ENCODE measurements at regions not wholly inside any gene's neighbourhood (a gene's known extent, or its start where the extent isn't known, plus 50 kb on each side); places are given as distances from the start of the nearest gene placed in this dataset.

DNA sequence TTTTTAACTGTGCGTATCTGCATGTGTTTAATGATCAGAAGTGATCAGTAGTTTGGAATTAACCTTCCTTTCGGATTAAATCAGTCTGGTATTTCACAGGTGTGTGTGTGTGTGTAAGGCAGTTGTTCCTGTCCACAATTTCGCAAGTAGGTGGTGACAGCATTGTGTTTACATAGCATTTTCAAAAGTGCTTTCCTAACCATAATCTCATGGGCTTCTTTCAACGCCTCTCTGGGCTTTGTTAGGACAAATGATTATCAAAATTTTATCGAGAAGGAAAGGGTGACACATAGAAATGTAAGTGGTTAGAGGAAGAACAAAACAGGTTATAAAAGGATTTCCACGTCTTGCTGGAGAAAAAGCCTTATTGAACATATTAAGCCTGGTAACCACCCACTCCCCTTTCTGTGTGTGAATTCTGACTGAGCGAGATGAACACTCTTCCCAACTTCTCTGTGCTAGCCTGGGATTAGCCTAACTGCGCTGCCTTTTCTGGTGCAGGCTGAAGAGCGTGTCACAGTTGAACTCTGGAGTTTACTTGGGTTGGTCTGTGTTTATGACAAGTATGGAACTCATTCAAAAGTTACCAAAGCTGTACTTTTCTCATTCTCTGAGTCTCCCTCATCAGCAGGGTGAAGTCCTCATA lies 292.3 kb upstream of the PITRM1 start:
- no peak for DNase-seq (ENCODE audit: low spot score)
- Histone ChIP-seq H3K4me3 (ENCODE audit: low read depth, low read length, poor library complexity, severe bottlenecking) (no peak overlapping the region), H3K4me1 (ENCODE audit: insufficient read depth, low read length, poor library complexity, severe bottlenecking) (peaks cover 42% of the 10 kb centered on the region), H3K36me3 (ENCODE audit: insufficient read depth, low read length, poor library complexity, severe bottlenecking) (no peaks in the 10 kb centered on the region), H3K9me3 (ENCODE audit: low read depth, low read length, poor library complexity, severe bottlenecking) (no peaks in the 10 kb centered on the region), H3K27ac (ENCODE audit: low read depth, low read length, poor library complexity, severe bottlenecking) (no peak overlapping the region), H3K27me3 (replicated peaks; ENCODE audit: insufficient read depth, low read depth, low read length, poor library complexity) (no peaks in the 10 kb centered on the region)
- intact Hi-C loops (cut with micrococcal nuclease; ENCODE audit: unreplicated experiment), result no loop called here
- POLR2A ChIA-PET (ENCODE audit: low non-redundant PET), result no interaction called here
- no TSS peak for BruUV-seq (replicated peaks)
- TF ChIP-seq, protein P1, sequence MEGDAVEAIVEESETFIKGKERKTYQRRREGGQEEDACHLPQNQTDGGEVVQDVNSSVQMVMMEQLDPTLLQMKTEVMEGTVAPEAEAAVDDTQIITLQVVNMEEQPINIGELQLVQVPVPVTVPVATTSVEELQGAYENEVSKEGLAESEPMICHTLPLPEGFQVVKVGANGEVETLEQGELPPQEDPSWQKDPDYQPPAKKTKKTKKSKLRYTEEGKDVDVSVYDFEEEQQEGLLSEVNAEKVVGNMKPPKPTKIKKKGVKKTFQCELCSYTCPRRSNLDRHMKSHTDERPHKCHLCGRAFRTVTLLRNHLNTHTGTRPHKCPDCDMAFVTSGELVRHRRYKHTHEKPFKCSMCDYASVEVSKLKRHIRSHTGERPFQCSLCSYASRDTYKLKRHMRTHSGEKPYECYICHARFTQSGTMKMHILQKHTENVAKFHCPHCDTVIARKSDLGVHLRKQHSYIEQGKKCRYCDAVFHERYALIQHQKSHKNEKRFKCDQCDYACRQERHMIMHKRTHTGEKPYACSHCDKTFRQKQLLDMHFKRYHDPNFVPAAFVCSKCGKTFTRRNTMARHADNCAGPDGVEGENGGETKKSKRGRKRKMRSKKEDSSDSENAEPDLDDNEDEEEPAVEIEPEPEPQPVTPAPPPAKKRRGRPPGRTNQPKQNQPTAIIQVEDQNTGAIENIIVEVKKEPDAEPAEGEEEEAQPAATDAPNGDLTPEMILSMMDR (conservative IDR thresholded peaks at IDR 0.05; ENCODE audit: low read depth, low read length), result no peak
- TF ChIP-seq EZH2 (IDR thresholded peaks at IDR 0.05; ENCODE audit: borderline replicate concordance, low read depth, low read length, poor library complexity, severe bottlenecking), result no peak
- CTCF ChIA-PET, result no interaction called here

DNA sequence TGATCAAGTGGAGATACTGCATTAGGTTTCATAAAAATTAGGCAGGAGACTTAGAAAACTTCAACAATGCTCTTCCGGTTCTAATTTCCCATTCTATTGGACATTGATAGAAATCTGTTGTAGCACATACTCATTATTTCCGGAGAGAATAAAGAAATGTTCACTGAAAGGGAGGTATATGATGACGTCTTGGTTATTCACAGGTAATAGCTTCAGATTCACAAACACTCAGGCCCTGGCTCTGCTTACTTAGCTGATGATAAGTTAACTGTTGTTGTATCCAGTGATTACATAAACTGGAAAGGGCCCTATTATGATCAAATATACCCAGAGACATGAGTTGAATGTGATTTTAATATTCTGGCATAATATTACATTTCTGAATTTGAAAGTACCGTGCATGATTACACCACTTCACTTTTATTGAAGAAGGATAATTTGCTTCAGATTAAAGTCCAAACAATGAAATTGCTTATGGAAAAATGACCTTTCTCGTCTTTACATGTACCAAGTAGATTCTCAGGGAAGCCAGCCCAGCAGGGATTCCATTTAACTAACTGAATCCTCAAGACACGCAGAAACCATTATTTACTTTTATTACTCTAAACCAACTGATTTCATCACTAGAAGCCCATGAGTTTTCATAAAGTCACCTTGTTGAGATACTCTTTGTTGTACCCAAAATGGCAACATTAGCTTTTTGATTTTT lies 288.0 kb upstream of the PITRM1 start:
- ChIA-PET POLR2A (ENCODE audit: low non-redundant PET) (no interaction called here), CTCF (interaction anchor here (0.5 kb wide), 1 partner anchor 324 kb away, joined by 3 read pairs; the partner anchor contains the start of gene KLF6)
- TF ChIP-seq, protein P1 (conservative IDR thresholded peaks at IDR 0.05; ENCODE audit: low read depth, low read length), result no peak
- no peak for TF ChIP-seq EZH2 (IDR thresholded peaks at IDR 0.05; ENCODE audit: borderline replicate concordance, low read depth, low read length, poor library complexity, severe bottlenecking)
- Histone ChIP-seq H3K27ac (ENCODE audit: low read depth, low read length, poor library complexity, severe bottlenecking) (peak overlapping the region; percentile 4), H3K36me3 (ENCODE audit: insufficient read depth, low read length, poor library complexity, severe bottlenecking) (no peaks in the 10 kb centered on the region), H3K27me3 (replicated peaks; ENCODE audit: insufficient read depth, low read depth, low read length, poor library complexity) (no peaks in the 10 kb centered on the region), H3K9me3 (ENCODE audit: low read depth, low read length, poor library complexity, severe bottlenecking) (no peaks in the 10 kb centered on the region), H3K4me1 (ENCODE audit: insufficient read depth, low read length, poor library complexity, severe bottlenecking) (peaks cover 23% of the 10 kb centered on the region), H3K4me3 (ENCODE audit: low read depth, low read length, poor library complexity, severe bottlenecking) (no peak overlapping the region)
- intact Hi-C loops (cut with micrococcal nuclease; ENCODE audit: unreplicated experiment), result no loop called here
- BruUV-seq (replicated peaks), result no TSS peak
- DNase-seq (ENCODE audit: low spot score), result peak; percentile 67

DNA sequence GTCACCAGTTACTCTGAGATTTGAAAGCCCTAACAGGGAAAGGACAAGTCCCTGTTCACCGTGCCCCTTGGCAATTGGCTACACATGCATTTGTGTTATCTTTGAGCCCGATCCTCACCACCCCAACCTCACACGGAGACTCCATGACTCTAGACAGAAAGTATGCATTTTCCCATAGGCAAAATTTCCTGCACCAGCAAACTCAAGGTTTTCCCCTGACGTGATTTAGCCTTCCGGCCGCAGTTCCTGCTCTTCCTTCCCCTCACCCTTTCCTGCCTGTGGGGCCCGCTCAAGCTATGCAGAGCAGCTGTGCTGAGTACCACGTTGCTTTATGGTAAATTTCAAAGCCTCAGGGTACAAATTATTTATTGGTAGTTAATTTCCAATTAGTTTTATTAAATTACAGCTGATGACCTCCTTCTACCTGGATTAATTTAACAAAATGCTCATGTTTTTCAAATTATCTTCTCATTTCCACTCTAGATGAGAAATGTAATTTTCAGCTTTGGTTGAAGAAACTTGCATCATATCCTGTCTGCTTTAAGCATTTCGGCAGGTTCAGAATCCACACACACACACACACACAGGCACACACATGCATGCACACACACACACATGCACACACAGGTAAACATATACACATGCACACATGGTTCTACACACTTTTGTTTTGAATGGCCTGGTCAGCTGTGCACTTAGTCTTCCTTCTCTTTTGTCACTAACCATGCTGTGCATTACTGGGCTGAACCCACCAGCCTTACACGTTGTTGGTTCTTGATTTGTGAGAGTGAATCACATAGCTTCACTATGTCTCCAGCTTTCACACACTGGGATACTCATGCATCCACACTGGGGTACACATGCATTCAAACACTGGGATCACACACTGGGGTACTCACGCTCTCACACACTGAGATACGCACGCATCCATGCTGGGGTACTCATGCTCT lies 283.1 kb upstream of the PITRM1 start:
- no peaks in the 10 kb centered on the region for H3K9me3 ChIP-seq (ENCODE audit: low read depth, low read length, poor library complexity, severe bottlenecking)
- ChIA-PET POLR2A (ENCODE audit: low non-redundant PET) (no interaction called here), CTCF (no interaction called here)
- no peak for DNase-seq (ENCODE audit: low spot score)
- H3K4me3 ChIP-seq (ENCODE audit: low read depth, low read length, poor library complexity, severe bottlenecking), result no peak overlapping the region
- peak overlapping the region; percentile 34 for H3K27ac ChIP-seq (ENCODE audit: low read depth, low read length, poor library complexity, severe bottlenecking)
- intact Hi-C loops (cut with micrococcal nuclease; ENCODE audit: unreplicated experiment), result no loop called here
- peaks cover 47% of the 10 kb centered on the region for H3K4me1 ChIP-seq (ENCODE audit: insufficient read depth, low read length, poor library complexity, severe bottlenecking)
- no peak for TF ChIP-seq EZH2 (IDR thresholded peaks at IDR 0.05; ENCODE audit: borderline replicate concordance, low read depth, low read length, poor library complexity, severe bottlenecking)
- TF ChIP-seq, protein P1 (conservative IDR thresholded peaks at IDR 0.05; ENCODE audit: low read depth, low read length), result no peak
- BruUV-seq (replicated peaks), result no TSS peak
- no peaks in the 10 kb centered on the region for H3K36me3 ChIP-seq (ENCODE audit: insufficient read depth, low read length, poor library complexity, severe bottlenecking)
- H3K27me3 ChIP-seq (replicated peaks; ENCODE audit: insufficient read depth, low read depth, low read length, poor library complexity), result no peaks in the 10 kb centered on the region

Data from A673 (cell line).